Activated CD4-positive, alpha-beta T cell treated with anti-CD3 and anti-CD28 coated beads, Interleukin-2, amount 50 U/mL, for 24 hours (primary cell): ENCODE measurements at regions not wholly inside any gene's neighbourhood (a gene's known extent, or its start where the extent isn't known, plus 50 kb on each side); places are given as distances from the start of the nearest gene placed in this dataset.
"Not testable (repeated sequence)": the region's sequence is repeated elsewhere in the genome, so short reads cannot be mapped to it uniquely, and the experiment has no call there.

Experiments
- DNase-seq, 2 donors: peaks; one replicate each; pipeline ENCODE4 v3.0.0-alpha.2; 2020; ENCODE audit warnings: low read depth in 1 of 2, low spot score in 1 of 2

- no peak for DNase-seq
Measured at GRCh38 chr16:51289336-51289735, 138.3 kb upstream of the SALL1 start.

DNA sequence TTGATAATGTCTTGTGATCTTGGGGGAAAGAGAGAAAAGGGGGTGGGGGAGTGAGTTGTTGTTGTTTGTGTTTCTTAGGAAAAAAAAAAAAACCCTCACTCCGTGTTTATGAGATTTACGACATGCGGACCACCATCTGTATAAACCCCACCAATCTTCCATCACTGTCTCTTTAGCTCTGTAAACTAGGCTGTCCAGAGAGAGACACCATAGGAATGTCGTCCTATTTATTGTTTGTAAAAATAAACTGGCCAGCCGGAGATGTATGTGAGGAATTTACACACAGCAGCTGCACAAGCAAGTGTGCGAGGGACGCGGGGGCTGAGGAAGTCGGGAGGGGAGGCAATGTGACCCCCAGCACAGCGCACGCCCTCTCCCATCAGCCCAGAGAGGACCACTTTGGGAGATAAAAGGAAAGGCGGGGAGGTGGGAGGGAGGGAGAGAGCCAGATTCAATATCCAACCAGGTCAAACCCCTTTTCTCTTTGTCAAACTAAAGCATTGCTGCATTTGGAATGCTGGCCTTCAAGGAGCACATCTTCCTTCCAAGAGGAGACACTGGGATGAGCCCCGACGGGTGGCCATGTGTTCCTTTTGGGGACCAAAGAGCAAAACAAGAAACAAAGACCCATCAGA, 136.2 kb upstream of the SALL1 start:
- no peak for DNase-seq

DNA sequence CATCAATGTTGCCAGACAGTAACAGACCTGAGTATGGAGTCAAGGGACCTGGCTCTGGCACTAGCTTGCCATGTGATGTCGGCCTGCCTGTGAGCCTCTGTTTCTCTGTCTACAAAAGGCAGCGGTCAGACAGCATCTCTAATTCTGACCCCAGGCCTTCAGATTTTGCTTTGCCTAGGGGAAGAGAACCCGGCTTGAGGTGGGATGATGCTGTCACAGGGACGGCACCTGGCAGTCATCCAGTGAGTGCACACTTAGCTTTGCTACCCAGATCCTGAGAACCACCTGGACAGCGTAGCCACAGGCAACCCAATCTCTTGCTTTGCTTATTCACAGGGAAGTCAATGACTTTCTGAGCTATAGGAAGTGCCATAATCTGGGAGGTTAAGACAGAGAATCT, 135.2 kb upstream of the SALL1 start:
- DNase-seq, result no peak

DNA sequence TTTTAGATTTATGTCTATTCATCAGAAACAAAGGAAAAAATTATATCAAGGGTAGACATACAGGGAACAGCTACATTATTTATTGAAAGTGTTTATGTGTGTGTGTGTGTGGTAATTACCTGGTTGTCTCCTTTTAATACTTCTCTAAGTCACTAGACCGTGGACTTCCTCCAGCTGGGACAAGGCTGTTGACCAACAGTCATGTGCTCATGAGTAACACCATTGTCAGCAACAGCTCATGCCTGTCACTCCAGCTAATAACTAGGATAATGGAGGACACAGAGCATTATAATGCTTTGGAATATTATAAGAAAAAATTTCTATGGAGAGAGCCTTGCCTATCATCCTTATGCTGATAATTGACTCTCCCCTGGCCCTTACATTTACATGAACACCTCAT, 125.3 kb upstream of the SALL1 start:
- DNase-seq, result no peak

GRCh38 chr16:51272420-51272819, 121.3 kb upstream of the SALL1 start:
- no peak for DNase-seq

DNA sequence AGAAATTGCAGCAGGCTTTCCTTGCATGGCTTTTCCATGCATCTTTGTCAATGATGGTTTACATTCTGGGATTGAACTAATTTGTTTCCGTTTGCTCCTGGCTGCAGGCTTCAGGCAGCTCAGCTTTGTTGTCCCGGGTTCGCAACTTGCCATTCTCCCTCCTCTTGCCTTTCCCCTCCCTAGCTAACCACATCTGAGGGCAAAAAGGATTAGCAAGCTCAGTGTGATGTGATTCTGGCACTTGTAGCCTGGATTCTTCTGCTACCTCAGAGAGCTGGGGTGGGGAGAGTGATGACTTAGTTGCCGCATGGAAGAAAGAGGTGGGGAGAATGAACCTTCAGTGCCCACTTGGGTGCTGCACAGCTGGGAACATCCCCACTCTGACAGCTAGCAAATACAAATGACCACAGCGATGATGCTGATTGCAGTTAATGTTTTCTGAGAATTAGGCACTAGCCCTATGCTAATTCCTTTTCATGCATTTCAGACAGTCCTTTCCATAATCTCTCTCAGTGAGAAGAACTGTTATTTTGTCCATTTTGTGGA, 120.2 kb upstream of the SALL1 start:
- DNase-seq, result no peak

- DNase-seq, result no peak
Measured at GRCh38 chr16:51268237-51268636, 117.2 kb upstream of the SALL1 start.

GRCh38 chr16:51267681-51268080, 116.6 kb upstream of the SALL1 start:
- no peak for DNase-seq

- no peak for DNase-seq
Measured at GRCh38 chr16:51262428-51262827, 111.4 kb upstream of the SALL1 start.

DNA sequence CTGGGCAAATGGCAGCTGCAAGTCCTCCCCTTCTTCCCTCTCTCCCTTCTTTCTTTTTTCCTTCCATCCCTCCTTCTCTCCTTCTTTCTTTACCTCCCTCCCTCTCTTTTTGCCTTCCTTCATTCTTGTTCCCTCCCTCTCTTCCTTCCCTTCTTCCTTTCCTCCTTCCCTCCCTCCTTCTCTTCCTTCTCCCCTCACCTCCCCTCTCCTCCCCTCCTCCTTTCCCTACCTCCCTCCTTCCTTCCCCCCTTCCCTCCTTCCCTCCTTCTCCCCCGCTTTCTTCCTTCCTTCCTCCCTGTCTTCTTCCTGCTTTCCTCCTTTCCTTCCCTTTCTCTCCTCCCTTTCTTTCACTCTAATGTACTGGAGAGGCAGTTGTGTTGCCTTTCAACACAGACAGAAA, 110.8 kb upstream of the SALL1 start:
- DNase-seq, result no peak

GRCh38 chr16:51255349-51255972, 104.4 kb upstream of the SALL1 start:
- no peak for DNase-seq

- DNase-seq, result not testable (repeated sequence)
Measured at GRCh38 chr16:51254390-51254789, 103.3 kb upstream of the SALL1 start.

- DNase-seq, result no peak
Measured at GRCh38 chr16:51248217-51248616, 97.1 kb upstream of the SALL1 start.

- DNase-seq, result no peak
Measured at GRCh38 chr16:51245658-51245995, 94.6 kb upstream of the SALL1 start.

- DNase-seq, result no peak
Measured at GRCh38 chr16:51244887-51245657, 94.0 kb upstream of the SALL1 start.

- no peak for DNase-seq
Measured at GRCh38 chr16:51243936-51244436, 92.9 kb upstream of the SALL1 start.

DNA sequence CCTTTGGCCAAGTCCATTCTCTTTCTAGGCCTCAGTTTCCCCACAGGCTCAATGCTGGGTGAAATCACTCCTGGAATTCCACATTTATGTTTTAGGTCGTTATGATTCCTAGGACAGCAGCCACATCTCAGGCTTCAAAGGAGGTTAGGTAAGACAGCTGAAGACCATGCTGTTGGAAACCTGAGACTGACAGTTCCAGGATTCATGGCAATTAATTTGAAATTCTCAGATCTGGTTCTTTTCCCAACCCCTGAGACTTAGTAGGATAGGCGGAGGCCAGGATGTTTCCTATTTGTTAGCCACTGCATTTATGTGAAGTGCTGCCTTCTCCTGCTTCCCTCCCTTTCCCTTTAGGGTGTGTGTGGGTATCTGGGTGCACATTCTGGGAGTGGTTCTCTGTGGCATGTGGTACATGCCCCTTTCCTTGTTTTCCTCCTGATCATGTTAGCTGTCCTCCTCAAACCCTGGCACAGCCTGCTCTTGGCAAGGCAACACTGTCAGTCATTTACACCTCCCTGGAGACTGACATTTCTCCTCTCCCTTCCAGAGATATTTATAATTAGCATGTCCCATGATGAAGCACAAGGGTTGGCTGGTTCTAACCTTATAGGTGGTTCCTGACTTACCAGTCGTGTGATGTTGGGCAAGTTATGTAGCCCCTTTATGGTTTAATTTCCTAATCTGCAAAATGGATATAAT, 91.4 kb upstream of the SALL1 start:
- DNase-seq, result no peak

- DNase-seq, result no peak
Measured at GRCh38 chr16:51239196-51239595, 88.1 kb upstream of the SALL1 start.

GRCh38 chr16:51237861-51238378, 86.8 kb upstream of the SALL1 start:
- DNase-seq, result no peak

DNA sequence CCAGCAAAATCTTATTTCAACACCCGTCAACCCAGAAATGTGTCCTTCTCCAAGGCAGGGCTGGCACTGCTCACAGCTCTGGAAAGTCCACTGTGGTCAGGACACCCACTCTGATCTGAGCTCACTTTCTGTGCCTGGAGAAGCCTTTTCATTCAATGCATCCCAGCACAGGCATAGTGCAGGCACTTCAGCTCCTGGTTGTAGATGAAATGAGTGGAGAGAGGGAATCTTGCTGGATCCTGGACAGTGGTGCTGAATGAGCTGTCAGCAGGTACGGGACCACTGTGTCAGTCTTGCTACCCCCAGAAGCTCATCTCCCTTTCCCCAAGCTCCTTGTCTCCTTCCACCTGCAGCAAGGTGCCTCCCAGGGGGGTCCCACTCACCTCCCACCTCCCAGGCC, 86.1 kb upstream of the SALL1 start:
- no peak for DNase-seq

DNA sequence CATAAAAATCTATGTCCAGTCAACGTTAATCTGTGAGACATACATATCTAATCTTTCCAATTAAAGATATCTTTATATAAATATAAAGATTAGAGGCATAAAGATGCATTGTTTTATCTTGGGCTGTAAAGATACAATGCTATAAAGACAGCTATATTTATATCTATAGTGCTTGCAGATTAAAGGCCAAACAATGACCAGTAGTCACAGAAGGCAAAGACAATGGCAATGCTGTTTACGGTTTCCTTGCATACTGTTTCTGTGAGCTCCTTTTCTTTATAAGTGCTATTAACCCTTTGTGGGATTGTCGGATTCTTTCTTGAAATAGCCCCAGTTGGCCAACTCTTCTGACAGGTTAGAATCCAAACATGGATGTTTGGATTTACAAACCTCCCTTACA, 85.5 kb upstream of the SALL1 start:
- no peak for DNase-seq
